ENCODE measurements at regions not wholly inside any gene's neighbourhood (a gene's known extent, or its start where the extent isn't known, plus 50 kb on each side); places are given as distances from the start of the nearest gene placed in this dataset.

GRCh38 chr5:87581661-87582060, 168.9 kb upstream of the CCNH start:
- TF ChIP-seq POLR2AphosphoS5 (IDR thresholded peaks at IDR 0.05; ENCODE audit: low read depth, low read length), result no peak
- no peak for TF ChIP-seq TAF1 (IDR thresholded peaks at IDR 0.05; ENCODE audit: borderline replicate concordance, insufficient read depth, low read length)
- TF ChIP-seq FOXP2 (optimal IDR thresholded peaks at IDR 0.05; ENCODE audit: borderline replicate concordance, extremely low read depth, extremely low read length, insufficient read depth), result no peak
- no peak for TF ChIP-seq SIN3A (IDR thresholded peaks at IDR 0.05; ENCODE audit: borderline replicate concordance, insufficient read depth, low read length)
